IMR-90 (cell line): ENCODE measurements at regions not wholly inside any gene's neighbourhood (a gene's known extent, or its start where the extent isn't known, plus 50 kb on each side); places are given as distances from the start of the nearest gene placed in this dataset.

Source experiments
- ATAC-seq: fragments of 200-7000 bp; cut with Tn5 transposase; 2 replicates; pipeline ENCODE4 v1.9.1; 2020; ENCODE audit warnings: low read depth, mild to moderate bottlenecking, moderate library complexity
- BruUV-seq: library from RNA; stranded (reverse); fragments of 400-500 nt; replicated peaks from 2 replicates; lab custom pipeline; 2021; lab: Mats Ljungman, UMichigan
- CTCF ChIA-PET: fragments of 300-600 bp; formaldehyde crosslinking; extraction: SDS; loops from one replicate; lab custom pipeline; 2021; ENCODE audit warnings: antibody characterized with exemption; lab: Yijun Ruan, JAX
- POLR2A ChIA-PET: fragments of 300-600 bp; sonication (Branson Sonifier 250); formaldehyde crosslinking; loops from one replicate; lab custom pipeline; 2022; ENCODE audit warnings: antibody characterized with exemption; ENCODE audit not compliant: unreplicated experiment; lab: Charles Lee
- DNase-seq: peaks from one replicate; pipeline ENCODE4 v3.0.0; 2013
- H2AFZ ChIP-seq: replicated peaks from 2 replicates; pipeline ENCODE3; 2013; ENCODE audit warnings: low read length, mild to moderate bottlenecking; ENCODE audit not compliant: poor library complexity
- H2AK5ac ChIP-seq: 2 replicates; pipeline ENCODE4 v1.6.1; 2013; ENCODE audit warnings: low read depth, low read length, inconsistent platforms
- H2AK9ac ChIP-seq: replicated peaks from 2 replicates; pipeline ENCODE3; 2013; ENCODE audit warnings: mild to moderate bottlenecking, low read depth, low read length, moderate library complexity; ENCODE audit not compliant: poor library complexity
- H2BK120ac ChIP-seq: 2 replicates; pipeline ENCODE4 v1.6.1; 2013; ENCODE audit warnings: low read depth, low read length, inconsistent platforms
- H2BK15ac ChIP-seq: 3 replicates; pipeline ENCODE4 v1.6.1; 2013; ENCODE audit warnings: low read depth, low read length, inconsistent platforms
- H2BK20ac ChIP-seq: 2 replicates; pipeline ENCODE4 v1.6.1; 2013; ENCODE audit warnings: low read depth, mild to moderate bottlenecking, inconsistent platforms, low read length, moderate library complexity
- H2BK5ac ChIP-seq: 2 replicates; pipeline ENCODE4 v1.6.1; 2013; ENCODE audit warnings: mild to moderate bottlenecking, low read depth, low read length, inconsistent platforms; ENCODE audit not compliant: poor library complexity, severe bottlenecking
- H3K14ac ChIP-seq: replicated peaks from 2 replicates; pipeline ENCODE4 v1.6.1; 2013; ENCODE audit warnings: low read depth, low read length, inconsistent platforms
- H3K18ac ChIP-seq: 2 replicates; pipeline ENCODE4 v1.6.1; 2013; ENCODE audit warnings: low read depth, low read length, control low read depth
- H3K23ac ChIP-seq: 2 replicates; pipeline ENCODE4 v1.6.1; 2013; ENCODE audit warnings: low read depth, low read length, inconsistent platforms
- H3K27ac ChIP-seq: 2 replicates; pipeline ENCODE4 v1.5.1; 2013; ENCODE audit warnings: mild to moderate bottlenecking, control low read depth, low read length; ENCODE audit not compliant: insufficient read depth
- H3K27me3 ChIP-seq: 2 replicates; pipeline ENCODE4 v1.6.1; 2013; ENCODE audit warnings: low read length; ENCODE audit not compliant: control insufficient read depth, insufficient read depth
- H3K36me3 ChIP-seq: 2 replicates; pipeline ENCODE4 v1.6.1; 2013; ENCODE audit warnings: low read length, mixed read lengths; ENCODE audit not compliant: control insufficient read depth, insufficient read depth
- H3K4ac ChIP-seq: 2 replicates; pipeline ENCODE4 v1.6.1; 2013; ENCODE audit warnings: low read depth, low read length, inconsistent platforms
- H3K4me1 ChIP-seq: 2 replicates; pipeline ENCODE4 v1.6.1; 2013; ENCODE audit warnings: low read length, mixed read lengths; ENCODE audit not compliant: control insufficient read depth, insufficient read depth
- H3K4me2 ChIP-seq: 2 replicates; pipeline ENCODE4 v1.6.1; 2013; ENCODE audit warnings: low read depth, mild to moderate bottlenecking, control low read depth, low read length, moderate library complexity
- H3K4me3 ChIP-seq: 2 replicates; pipeline ENCODE4 v1.5.1; 2013; ENCODE audit warnings: low read depth, mild to moderate bottlenecking, control low read depth, low read length, moderate library complexity; ENCODE audit not compliant: insufficient read depth
- H3K56ac ChIP-seq: 2 replicates; pipeline ENCODE4 v1.6.1; 2013; ENCODE audit warnings: low read length, inconsistent platforms; ENCODE audit not compliant: insufficient read depth; ENCODE audit errors: extremely low read depth
- H3K79me1 ChIP-seq, 2 experiments: 2 replicates each; pipeline ENCODE4 v1.6.1; 2013; ENCODE audit warnings: low read length in 2 of 2, inconsistent platforms in 1 of 2, low read depth in 1 of 2
- H3K9ac ChIP-seq: 2 replicates; pipeline ENCODE4 v1.6.1; 2013; ENCODE audit warnings: low read depth, low read length, control low read depth
- H3K9me1 ChIP-seq: 2 replicates; pipeline ENCODE4 v1.6.1; 2013; ENCODE audit warnings: low read length, inconsistent platforms; ENCODE audit not compliant: insufficient read depth
- H3K9me3 ChIP-seq: 2 replicates; pipeline ENCODE4 v1.6.1; 2013; ENCODE audit warnings: low read length; ENCODE audit not compliant: control insufficient read depth, insufficient read depth
- H4K20me1 ChIP-seq: 2 replicates; pipeline ENCODE4 v1.6.1; 2013; ENCODE audit warnings: low read length, inconsistent platforms; ENCODE audit not compliant: insufficient read depth
- H4K5ac ChIP-seq: 2 replicates; pipeline ENCODE4 v1.6.1; 2013; ENCODE audit warnings: mild to moderate bottlenecking, low read depth, low read length, control low read depth
- H4K8ac ChIP-seq, 2 experiments: 2 replicates each; pipeline ENCODE4 v1.6.1; 2013; ENCODE audit warnings: low read depth in 2 of 2, low read length in 2 of 2, control low read depth in 1 of 2, inconsistent platforms in 1 of 2
- H4K91ac ChIP-seq: 2 replicates; pipeline ENCODE4 v1.6.1; 2013; ENCODE audit warnings: low read depth, low read length, inconsistent platforms; ENCODE audit not compliant: insufficient read depth
- BHLHE40 ChIP-seq: fragments of 150-350 bp; IDR thresholded peaks from 2 replicates; pipeline ENCODE4 v1.6.1; 2016; ENCODE audit warnings: mild to moderate bottlenecking, low read depth, low read length
- FOS ChIP-seq: fragments of 150-350 bp; IDR thresholded peaks from 2 replicates; pipeline ENCODE4 v1.6.1; 2016; ENCODE audit warnings: low read depth, low read length
- WGBS, 2 experiments: methylation state at CpG; one replicate each; pipeline versions ENCODE4 v1.1.5 to v1.1.7; 2013; ENCODE audit warnings: missing lambda C conversion rate in 2 of 2; ENCODE audit not compliant: insufficient read length in 1 of 2; ENCODE audit errors: extremely low coverage in 2 of 2; 5-methylcytosine and 5-hydroxymethylcytosine counted together
- dilution Hi-C: fragments of 300-500 bp; cut with HindIII; formaldehyde crosslinking; loops from one replicate; pipeline ENCODE4 v1.14.3; 2018; ENCODE audit warnings: low sequenced_read_pairs; ENCODE audit not compliant: unreplicated experiment
- in situ Hi-C: fragments of 300-500 bp; cut with MboI; formaldehyde crosslinking; loops from 3 replicates; pipeline ENCODE4 v1.14.3; 2019; ENCODE audit warnings: low sequenced_read_pairs, inconsistent platforms, mixed read lengths
- intact Hi-C: fragments of 100-400 bp; cut with micrococcal nuclease; formaldehyde crosslinking; loops from 2 replicates; pipeline ENCODE4 v1.10.0; 2022

- intact Hi-C loops = no loop called here
- Histone ChIP-seq H4K5ac (no peak overlapping the region), H3K36me3 (no peaks in the 10 kb centered on the region), H3K9me3 (no peaks in the 10 kb centered on the region), H3K4me3 (no peak overlapping the region), H4K91ac (no peak overlapping the region), H3K14ac (no peak overlapping the region), H3K18ac (no peak overlapping the region), H3K9me1 (no peaks in the 10 kb centered on the region), H4K8ac (no peak overlapping the region), H3K9ac (no peak overlapping the region), H3K4me1 (no peaks in the 10 kb centered on the region), H3K23ac (no peak overlapping the region), H4K20me1 (no peaks in the 10 kb centered on the region), H3K27me3 (no peaks in the 10 kb centered on the region), H3K4ac (no peak overlapping the region), H2AK5ac (no peak overlapping the region), H2BK120ac (no peak overlapping the region), H3K56ac (no peak overlapping the region), H2BK20ac (no peak overlapping the region), H2BK15ac (no peak overlapping the region), H3K4me2 (no peak overlapping the region), H2AFZ (no peak overlapping the region), H2BK5ac (no peak overlapping the region), H2AK9ac (no peak overlapping the region), H3K27ac (no peak overlapping the region), H3K79me1 (no peaks in the 10 kb centered on the region)
- ChIA-PET POLR2A (no interaction called here), CTCF (interaction anchor here (0.7 to 0.9 kb wide), 2 partner anchors 13 to 697 kb away, joined by 3 read pairs; no protein-coding TSS in a partner anchor)
- no CpG with 5 or more reads among the region's 5 CpGs for WGBS, 2 experiments
- dilution Hi-C loops = no loop called here
- TF ChIP-seq BHLHE40 (no peak), FOS (no peak)
- in situ Hi-C loops = no loop called here
- ATAC-seq (no peak), DNase-seq (no peak)
- no TSS peak for BruUV-seq
Measured at GRCh38 chr18:73254564-73254963, 386.8 kb upstream of the NETO1 start.
